Ovary (tissue), 7 donors: ENCODE measurements at regions not wholly inside any gene's neighbourhood (a gene's known extent, or its start where the extent isn't known, plus 50 kb on each side); places are given as distances from the start of the nearest gene placed in this dataset.

ENCODE experiments used
- DNase-seq, 5 donors: peaks; one replicate each; pipeline ENCODE4 v3.0.0-alpha.2; 2019 to 2020
- H3K27ac ChIP-seq, 2 donors: fragments of 200-600 bp; one replicate each; pipeline versions ENCODE4 v1.5.1 to v1.8.0; 2019 to 2022
- H3K27me3 ChIP-seq: fragments of 200-600 bp; one replicate; pipeline ENCODE4 v1.8.0; 2022
- H3K36me3 ChIP-seq: fragments of 200-600 bp; sonication (generic); one replicate; pipeline ENCODE4 v1.5.1; 2019
- H3K4me1 ChIP-seq: one replicate; pipeline ENCODE4 v1.8.1; 2013; ENCODE audit warnings: mild to moderate bottlenecking, moderate library complexity; ENCODE audit not compliant: insufficient read depth
- H3K4me3 ChIP-seq: fragments of 200-600 bp; sonication (generic); one replicate; pipeline ENCODE4 v1.5.1; 2017
- H3K9me3 ChIP-seq, 2 donors: fragments of 200-600 bp in 1 of 2; sonication (generic) in 1 of 2; one replicate each; pipeline versions ENCODE4 v1.5.1 to v1.8.1; 2013 to 2019; ENCODE audit warnings: mild to moderate bottlenecking in 1 of 2, moderate library complexity in 1 of 2
- EP300 ChIP-seq: sonication (generic); formaldehyde crosslinking; IDR thresholded peaks from one replicate; pipeline ENCODE4 v1.6.1; 2017; ENCODE audit warnings: antibody characterized with exemption
- POLR2A ChIP-seq: fragments of 450-650 bp; IDR thresholded peaks from one replicate; pipeline ENCODE4 v1.6.1; 2017; ENCODE audit warnings: antibody characterized with exemption, mild to moderate bottlenecking, moderate library complexity
- whole genome bisulfite sequencing, 3 donors: extraction: QIAGEN DNeasy Blood & Tissue Kit in 1 of 3; methylation state at CpG; one replicate each; pipeline versions ENCODE4 v1.1.5 to v1.1.7; 2013 to 2017; 5-methylcytosine and 5-hydroxymethylcytosine counted together
- intact Hi-C, 4 donors: fragments of 100-400 bp; cut with DNase I; formaldehyde crosslinking; loops; one replicate each; pipeline versions ENCODE4 v1.11.0 to v1.15.1; 2022 to 2023
- TF ChIP-seq, protein P1 (sequence below), 3 donors: fragments of 450-650 bp in 2 of 3; fragments of 200-600 bp in 1 of 3; IDR thresholded peaks; one replicate each; pipeline versions ENCODE4 v1.5.1 to v1.8.0; 2016 to 2022; ENCODE audit warnings: antibody characterized with exemption in 3 of 3, mild to moderate bottlenecking in 1 of 3
- donor health status: DM: no; HTN: no; CAD: no; lungs with moderate emphysema.
- donor health status: DM: no; HTN: no; CAD: no.
- donor health status: Bipolar disorder and iron deficiency.
- donor health status: DM: no; HTN: no; CAD: no.
- donor health status: DM: yes; HTN: yes; CAD: no.

DNA sequence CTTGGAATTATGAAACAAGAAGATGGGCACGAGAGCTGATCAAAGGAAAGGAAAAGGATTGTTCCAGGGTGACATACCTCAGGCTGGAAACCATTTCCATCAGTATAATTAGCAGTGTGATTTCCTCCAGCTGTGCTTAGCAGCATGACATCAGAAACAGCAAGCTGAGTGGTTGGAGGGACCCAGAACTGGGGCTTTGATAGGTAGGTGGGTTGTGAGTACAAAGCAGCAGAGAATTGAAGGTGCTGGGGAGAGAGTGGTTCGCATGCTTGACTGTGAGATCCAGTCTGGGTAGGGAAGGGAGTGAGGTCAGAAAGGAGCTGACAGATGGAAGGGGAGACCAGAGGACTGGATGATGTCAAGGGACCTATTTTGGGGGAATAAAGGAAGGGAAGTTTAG, 90.4 kb downstream of the CD164 start:
- no peaks in the 10 kb centered on the region for H3K4me1 ChIP-seq
- intact Hi-C loops, result no loop called here
- no peak for DNase-seq
- 68 to 80% (median 75%) methylated on average over 2 of the region's 2 CpGs for WGBS, 3 donors
- TF ChIP-seq EP300, result no peak
- TF ChIP-seq, protein P1, sequence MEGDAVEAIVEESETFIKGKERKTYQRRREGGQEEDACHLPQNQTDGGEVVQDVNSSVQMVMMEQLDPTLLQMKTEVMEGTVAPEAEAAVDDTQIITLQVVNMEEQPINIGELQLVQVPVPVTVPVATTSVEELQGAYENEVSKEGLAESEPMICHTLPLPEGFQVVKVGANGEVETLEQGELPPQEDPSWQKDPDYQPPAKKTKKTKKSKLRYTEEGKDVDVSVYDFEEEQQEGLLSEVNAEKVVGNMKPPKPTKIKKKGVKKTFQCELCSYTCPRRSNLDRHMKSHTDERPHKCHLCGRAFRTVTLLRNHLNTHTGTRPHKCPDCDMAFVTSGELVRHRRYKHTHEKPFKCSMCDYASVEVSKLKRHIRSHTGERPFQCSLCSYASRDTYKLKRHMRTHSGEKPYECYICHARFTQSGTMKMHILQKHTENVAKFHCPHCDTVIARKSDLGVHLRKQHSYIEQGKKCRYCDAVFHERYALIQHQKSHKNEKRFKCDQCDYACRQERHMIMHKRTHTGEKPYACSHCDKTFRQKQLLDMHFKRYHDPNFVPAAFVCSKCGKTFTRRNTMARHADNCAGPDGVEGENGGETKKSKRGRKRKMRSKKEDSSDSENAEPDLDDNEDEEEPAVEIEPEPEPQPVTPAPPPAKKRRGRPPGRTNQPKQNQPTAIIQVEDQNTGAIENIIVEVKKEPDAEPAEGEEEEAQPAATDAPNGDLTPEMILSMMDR (IDR thresholded peaks at IDR 0.05), result no peak
- no peak for TF ChIP-seq POLR2A
- no peaks in the 10 kb centered on the region for H3K9me3 ChIP-seq
- no peak overlapping the region for H3K4me3 ChIP-seq
- no peaks in the 10 kb centered on the region for H3K36me3 ChIP-seq
- no peak overlapping the region for H3K27ac ChIP-seq
- no peaks in the 10 kb centered on the region for H3K27me3 ChIP-seq

DNA sequence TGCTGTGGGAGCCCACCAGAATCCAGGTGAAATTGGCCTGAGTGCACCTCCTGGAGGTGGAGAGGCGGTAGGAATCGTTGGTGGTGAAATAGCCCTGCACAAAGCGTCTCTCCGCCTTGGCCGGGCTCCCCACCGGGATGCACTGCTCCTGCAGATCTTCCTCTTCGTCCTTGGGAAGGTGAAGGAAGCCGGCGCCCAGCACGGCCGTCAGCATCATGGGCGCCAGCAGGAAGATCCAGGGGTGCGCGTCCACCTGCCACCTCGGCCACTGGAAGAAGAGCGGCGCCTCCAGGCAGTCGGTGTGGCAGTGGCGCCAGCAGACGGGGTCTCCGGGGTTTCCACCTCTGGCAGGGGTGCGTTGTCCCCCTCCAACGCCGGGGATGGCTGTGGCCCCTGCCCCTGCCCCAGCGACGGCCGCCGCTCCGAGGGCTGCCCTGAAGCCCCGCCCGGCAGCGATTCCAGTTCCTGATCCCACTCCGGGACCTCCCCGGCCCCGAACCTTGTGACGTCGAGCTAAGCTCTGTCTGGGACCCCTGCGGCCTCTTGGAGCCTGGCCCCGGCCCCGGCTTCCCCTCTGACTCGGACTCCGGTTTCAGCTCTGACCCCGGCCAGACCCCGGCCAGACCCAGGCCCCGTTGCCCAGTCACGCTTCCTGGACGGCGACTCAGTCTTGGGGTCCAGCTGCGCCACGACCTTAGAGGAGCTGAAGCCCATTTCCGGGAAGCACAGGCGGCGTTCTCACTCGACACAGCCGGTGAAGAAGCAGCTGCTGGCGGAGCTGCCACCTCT, 91.9 kb downstream of the CD164 start:
- no peak overlapping the region for H3K27ac ChIP-seq
- intact Hi-C loops, result no loop called here
- H3K4me3 ChIP-seq, result no peak overlapping the region
- no peaks in the 10 kb centered on the region for H3K4me1 ChIP-seq
- WGBS, 3 donors, result 72 to 86% (median 81%) methylated on average over 47 to 56 of the region's 56 CpGs
- TF ChIP-seq, protein P1 (IDR thresholded peaks at IDR 0.05), result no peak
- TF ChIP-seq POLR2A, result no peak
- TF ChIP-seq EP300, result no peak
- no peak for DNase-seq
- H3K9me3 ChIP-seq, result no peaks in the 10 kb centered on the region
- no peaks in the 10 kb centered on the region for H3K27me3 ChIP-seq
- H3K36me3 ChIP-seq, result no peaks in the 10 kb centered on the region

DNA sequence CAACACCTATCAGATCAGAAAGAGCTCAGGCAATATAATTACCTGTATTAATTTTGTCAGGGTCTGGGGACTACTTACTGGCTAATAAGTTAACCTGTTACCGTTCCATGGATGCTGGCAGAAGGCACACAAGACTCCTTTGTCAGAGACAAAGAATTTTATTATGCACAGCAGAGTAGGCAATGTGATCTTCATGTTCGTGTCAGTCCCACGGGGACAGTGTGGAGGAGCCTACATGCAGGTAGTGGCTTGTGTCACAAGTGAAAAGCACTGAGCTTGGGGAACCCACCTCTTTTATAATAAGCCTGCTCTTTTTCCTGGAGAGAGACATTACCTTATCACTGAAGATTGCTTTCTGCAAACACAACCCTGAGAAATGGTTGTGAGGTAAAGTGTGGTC, 96.9 kb downstream of the CD164 start:
- no peak overlapping the region for H3K27ac ChIP-seq
- intact Hi-C loops, result no loop called here
- TF ChIP-seq, protein P1 (IDR thresholded peaks at IDR 0.05), result no peak
- TF ChIP-seq POLR2A (no peak), EP300 (no peak)
- no peak for DNase-seq
- H3K27me3 ChIP-seq, result no peaks in the 10 kb centered on the region
- H3K4me1 ChIP-seq, result no peaks in the 10 kb centered on the region
- H3K4me3 ChIP-seq, result no peak overlapping the region
- H3K36me3 ChIP-seq, result no peaks in the 10 kb centered on the region
- WGBS, 3 donors, result 78 to 86% (median 79%) methylated on average over 3 of the region's 3 CpGs
- no peaks in the 10 kb centered on the region for H3K9me3 ChIP-seq

DNA sequence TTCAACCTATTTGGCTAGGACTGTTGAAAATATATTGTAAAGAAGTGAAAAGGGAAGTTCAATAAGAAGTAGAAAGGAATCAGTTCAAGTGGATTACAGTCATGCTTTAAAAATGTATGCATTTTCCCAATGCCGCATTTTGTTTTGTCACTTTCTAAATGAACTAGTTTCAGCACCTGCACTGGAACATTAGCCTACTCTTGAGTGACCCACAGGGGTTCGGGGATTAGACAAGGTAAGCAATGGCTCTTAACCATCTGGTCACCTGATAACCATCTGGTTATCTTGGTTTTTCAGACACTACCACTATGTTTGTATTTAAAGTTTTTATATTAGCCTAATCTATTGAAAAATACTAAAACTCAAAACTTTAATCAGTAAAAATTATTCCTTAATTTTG, 97.6 kb downstream of the CD164 start:
- no peak for TF ChIP-seq POLR2A
- TF ChIP-seq, protein P1 (IDR thresholded peaks at IDR 0.05), result no peak
- TF ChIP-seq EP300, result no peak
- WGBS, 3 donors, result 77 to 90% (median 85%) methylated on average over 2 of the region's 2 CpGs
- Histone ChIP-seq H3K27me3 (no peaks in the 10 kb centered on the region), H3K4me1 (no peaks in the 10 kb centered on the region), H3K4me3 (no peak overlapping the region), H3K9me3 (no peaks in the 10 kb centered on the region), H3K27ac (no peak overlapping the region), H3K36me3 (no peaks in the 10 kb centered on the region)
- intact Hi-C loops, result no loop called here
- DNase-seq, result no peak
